ENCODE measurements at regions not wholly inside any gene's neighbourhood (a gene's known extent, or its start where the extent isn't known, plus 50 kb on each side); places are given as distances from the start of the nearest gene placed in this dataset.
"Not testable (repeated sequence)": the region's sequence is repeated elsewhere in the genome, so short reads cannot be mapped to it uniquely, and the experiment has no call there.

GRCh38 chr15:24772686-24773373, 97.3 kb downstream of the NPAP1 start:
- H3K27ac ChIP-seq = peak overlapping the region; percentile 54
- TF ChIP-seq CTCF (conservative IDR thresholded peaks at IDR 0.05) = no peak

GRCh38 chr15:24777307-24777706, 101.7 kb downstream of the NPAP1 start:
- H3K27ac ChIP-seq = no peak overlapping the region
- no peak for TF ChIP-seq CTCF (conservative IDR thresholded peaks at IDR 0.05)

- H3K27ac ChIP-seq = no peak overlapping the region
- TF ChIP-seq CTCF (conservative IDR thresholded peaks at IDR 0.05) = no peak
Observed at GRCh38 chr15:24784506-24784905, 108.9 kb downstream of the NPAP1 start.

GRCh38 chr15:24786347-24786746, 110.8 kb downstream of the NPAP1 start:
- no peak for TF ChIP-seq CTCF (conservative IDR thresholded peaks at IDR 0.05)

GRCh38 chr15:24802624-24803023, 127.0 kb downstream of the NPAP1 start:
- not testable (repeated sequence) for H3K27ac ChIP-seq

More at GRCh38 chr15:24786347-24786746, 110.8 kb downstream of the NPAP1 start:
- H3K27ac ChIP-seq = no peak overlapping the region

GRCh38 chr15:24819680-24820079, 135.1 kb upstream of the SNRPN start:
- no peak for TF ChIP-seq CTCF (conservative IDR thresholded peaks at IDR 0.05)

GRCh38 chr15:24823473-24823872, 131.3 kb upstream of the SNRPN start:
- TF ChIP-seq CTCF (conservative IDR thresholded peaks at IDR 0.05) = no peak
- peak overlapping the region; percentile 53 for H3K27ac ChIP-seq

More at GRCh38 chr15:24819680-24820079, 135.1 kb upstream of the SNRPN start:
- no peak overlapping the region for H3K27ac ChIP-seq

- TF ChIP-seq CTCF (conservative IDR thresholded peaks at IDR 0.05) = no peak
- no peak overlapping the region for H3K27ac ChIP-seq
Observed at GRCh38 chr15:24832282-24832681, 122.5 kb upstream of the SNRPN start.

Measured in VCaP (cell line).